Adrenal gland (tissue), 5 donors: ENCODE measurements at regions not wholly inside any gene's neighbourhood (a gene's known extent, or its start where the extent isn't known, plus 50 kb on each side); places are given as distances from the start of the nearest gene placed in this dataset.
"Not testable (repeated sequence)": the region's sequence is repeated elsewhere in the genome, so short reads cannot be mapped to it uniquely, and the experiment has no call there.

Experiments
- POLR2A ChIP-seq, 2 donors: fragments of 450-650 bp; IDR thresholded peaks; one replicate each; pipeline ENCODE4 v1.6.1; 2017; ENCODE audit warnings: antibody characterized with exemption in 2 of 2, mild to moderate bottlenecking in 2 of 2, moderate library complexity in 1 of 2
- TF ChIP-seq, protein P1 (sequence below), 6 experiments: fragments of 450-650 bp in 4 of 6; fragments of 200-600 bp in 2 of 6; sonication (generic) in 1 of 6; IDR thresholded peaks; 1 replicate in 5 of 6; 2 replicates in 1 of 6; pipeline versions ENCODE4 v1.5.1 to v1.8.0; 2016 to 2021; ENCODE audit warnings: antibody characterized with exemption in 6 of 6, mild to moderate bottlenecking in 2 of 6, moderate library complexity in 1 of 6
- donor health status: DM: no; HTN: no; CAD: no.

DNA sequence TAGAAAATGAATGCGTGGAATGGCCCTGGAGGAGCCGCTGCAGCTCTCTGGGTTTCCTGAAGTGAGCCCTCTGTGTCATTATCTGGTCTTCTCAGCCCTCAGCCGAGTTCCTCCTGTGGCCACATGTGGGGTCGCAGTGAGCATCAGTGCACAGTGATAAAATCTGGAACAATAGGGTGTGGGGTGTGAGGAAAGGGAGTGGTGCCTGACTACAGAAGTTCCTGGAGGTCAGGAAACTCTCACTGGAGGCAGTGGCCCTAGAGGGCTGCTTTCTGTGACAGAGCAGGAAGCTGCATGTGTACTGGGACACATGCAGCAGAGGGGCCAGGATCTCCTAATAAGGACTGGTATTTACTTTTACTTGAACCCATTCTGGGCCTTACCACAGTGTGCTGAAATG lies 1942.5 kb downstream of the FOXD4L5 start:
- TF ChIP-seq, protein P1, sequence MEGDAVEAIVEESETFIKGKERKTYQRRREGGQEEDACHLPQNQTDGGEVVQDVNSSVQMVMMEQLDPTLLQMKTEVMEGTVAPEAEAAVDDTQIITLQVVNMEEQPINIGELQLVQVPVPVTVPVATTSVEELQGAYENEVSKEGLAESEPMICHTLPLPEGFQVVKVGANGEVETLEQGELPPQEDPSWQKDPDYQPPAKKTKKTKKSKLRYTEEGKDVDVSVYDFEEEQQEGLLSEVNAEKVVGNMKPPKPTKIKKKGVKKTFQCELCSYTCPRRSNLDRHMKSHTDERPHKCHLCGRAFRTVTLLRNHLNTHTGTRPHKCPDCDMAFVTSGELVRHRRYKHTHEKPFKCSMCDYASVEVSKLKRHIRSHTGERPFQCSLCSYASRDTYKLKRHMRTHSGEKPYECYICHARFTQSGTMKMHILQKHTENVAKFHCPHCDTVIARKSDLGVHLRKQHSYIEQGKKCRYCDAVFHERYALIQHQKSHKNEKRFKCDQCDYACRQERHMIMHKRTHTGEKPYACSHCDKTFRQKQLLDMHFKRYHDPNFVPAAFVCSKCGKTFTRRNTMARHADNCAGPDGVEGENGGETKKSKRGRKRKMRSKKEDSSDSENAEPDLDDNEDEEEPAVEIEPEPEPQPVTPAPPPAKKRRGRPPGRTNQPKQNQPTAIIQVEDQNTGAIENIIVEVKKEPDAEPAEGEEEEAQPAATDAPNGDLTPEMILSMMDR (IDR thresholded peaks at IDR 0.05), result not testable (repeated sequence)
- TF ChIP-seq POLR2A (IDR thresholded peaks at IDR 0.05), result not testable (repeated sequence)
